GM06990 (cell line): ENCODE measurements at regions not wholly inside any gene's neighbourhood (a gene's known extent, or its start where the extent isn't known, plus 50 kb on each side); places are given as distances from the start of the nearest gene placed in this dataset.

Source experiments
- DNase-seq: peaks from one replicate; pipeline ENCODE4 v3.0.0-alpha.2; 2011; ENCODE audit not compliant: insufficient read length; ENCODE audit errors: extremely low read depth
- H3K27me3 ChIP-seq: replicated peaks from 2 replicates; pipeline ENCODE4 v1.6.0; 2011; ENCODE audit warnings: low read length; ENCODE audit not compliant: control insufficient read depth, insufficient read depth
- H3K36me3 ChIP-seq: 2 replicates; pipeline ENCODE4 v1.5.1; 2011; ENCODE audit warnings: low read length; ENCODE audit not compliant: control insufficient read depth, insufficient read depth
- H3K4me3 ChIP-seq: replicated peaks from 2 replicates; pipeline ENCODE4 v1.5.1; 2011; ENCODE audit warnings: low read depth, mild to moderate bottlenecking, control low read depth, low read length
- CTCF ChIP-seq: IDR thresholded peaks from 2 replicates; pipeline ENCODE4 v1.5.1; 2011; ENCODE audit warnings: low read length, control low read depth, mild to moderate bottlenecking, inconsistent platforms; ENCODE audit not compliant: insufficient read depth, poor library complexity, severe bottlenecking

DNA sequence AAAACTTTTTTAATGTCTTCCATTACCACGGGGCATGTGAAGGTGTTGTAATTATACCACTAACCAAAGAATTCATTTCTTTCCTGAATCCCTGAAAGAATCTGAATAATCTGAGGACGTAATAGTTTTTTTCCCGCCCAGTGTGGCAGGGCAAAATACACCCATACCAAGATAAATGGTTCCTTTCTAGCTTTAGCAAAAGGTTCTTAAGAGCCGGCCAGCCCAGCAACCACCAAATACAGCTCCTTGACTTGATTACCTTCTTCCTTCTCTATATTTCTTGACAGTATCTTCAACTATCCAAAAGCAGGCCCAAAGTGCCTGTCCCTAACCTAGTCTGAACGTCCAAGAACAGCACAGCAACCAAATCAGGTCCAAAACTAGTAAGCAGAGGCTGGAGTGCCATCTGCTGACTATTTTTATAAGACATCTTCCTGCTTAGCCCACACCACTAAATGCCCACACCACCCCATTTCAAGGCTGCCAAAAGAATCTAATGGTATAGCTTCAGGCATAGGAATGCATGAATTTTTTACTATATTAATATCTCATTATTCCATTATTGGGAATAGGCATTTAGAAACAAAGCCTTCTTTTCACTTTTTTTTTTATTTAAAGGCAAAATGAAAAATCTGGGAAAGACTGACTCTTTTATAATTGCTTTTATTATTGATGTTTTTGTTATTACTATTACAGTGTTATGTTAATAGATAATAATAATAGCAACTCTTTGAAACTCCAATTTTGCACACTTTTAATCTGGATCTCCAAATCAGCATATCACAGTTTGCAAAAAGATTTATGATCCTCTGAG is 524.4 kb downstream of the MED13L start:
- H3K4me3 ChIP-seq = no peak overlapping the region
- H3K27me3 ChIP-seq = no peaks in the 10 kb centered on the region
- no peak for DNase-seq
- no peaks in the 10 kb centered on the region for H3K36me3 ChIP-seq
- peak; percentile 49 for TF ChIP-seq CTCF

DNA sequence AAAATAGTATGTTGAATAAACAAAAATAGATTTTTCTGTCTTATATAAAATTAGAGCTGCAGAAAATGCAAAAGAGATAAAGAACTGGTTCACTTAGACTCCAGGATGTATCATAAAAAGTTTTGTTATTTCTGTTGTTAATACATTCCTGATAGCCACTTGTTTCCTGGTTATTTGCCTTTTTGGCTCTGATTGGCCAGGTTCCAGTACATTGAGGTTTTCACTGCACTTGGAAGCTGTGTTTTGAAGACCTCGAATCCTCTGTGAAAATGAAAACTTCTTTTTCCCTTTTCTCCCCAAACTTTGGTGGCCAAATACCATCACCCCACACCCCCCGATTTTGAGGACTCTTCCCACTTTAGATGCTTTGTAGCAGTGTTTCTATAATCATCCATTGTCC is 525.3 kb downstream of the MED13L start:
- Histone ChIP-seq H3K36me3 (no peaks in the 10 kb centered on the region), H3K4me3 (no peak overlapping the region), H3K27me3 (no peaks in the 10 kb centered on the region)
- DNase-seq = no peak
- no peak for TF ChIP-seq CTCF

GRCh38 chr12:115750340-115750739 is 527.2 kb downstream of the MED13L start:
- no peaks in the 10 kb centered on the region for H3K36me3 ChIP-seq
- H3K27me3 ChIP-seq = no peaks in the 10 kb centered on the region
- H3K4me3 ChIP-seq = no peak overlapping the region
- TF ChIP-seq CTCF = no peak
- no peak for DNase-seq

GRCh38 chr12:115749071-115749841 is 528.2 kb downstream of the MED13L start:
- Histone ChIP-seq H3K27me3 (no peaks in the 10 kb centered on the region), H3K36me3 (no peaks in the 10 kb centered on the region), H3K4me3 (no peak overlapping the region)
- TF ChIP-seq CTCF = no peak
- DNase-seq = no peak

- Histone ChIP-seq H3K4me3 (no peak overlapping the region), H3K27me3 (no peaks in the 10 kb centered on the region), H3K36me3 (no peaks in the 10 kb centered on the region)
- no peak for DNase-seq
- no peak for TF ChIP-seq CTCF
Observed at GRCh38 chr12:115740586-115741155, 536.8 kb downstream of the MED13L start.
